ENCODE measurements at regions not wholly inside any gene's neighbourhood (a gene's known extent, or its start where the extent isn't known, plus 50 kb on each side); places are given as distances from the start of the nearest gene placed in this dataset.
"Not testable (repeated sequence)": the region's sequence is repeated elsewhere in the genome, so short reads cannot be mapped to it uniquely, and the experiment has no call there.

GRCh38 chr2:223181561-223181960 is 129.6 kb downstream of the KCNE4 start:
- no peak for DNase-seq

DNA sequence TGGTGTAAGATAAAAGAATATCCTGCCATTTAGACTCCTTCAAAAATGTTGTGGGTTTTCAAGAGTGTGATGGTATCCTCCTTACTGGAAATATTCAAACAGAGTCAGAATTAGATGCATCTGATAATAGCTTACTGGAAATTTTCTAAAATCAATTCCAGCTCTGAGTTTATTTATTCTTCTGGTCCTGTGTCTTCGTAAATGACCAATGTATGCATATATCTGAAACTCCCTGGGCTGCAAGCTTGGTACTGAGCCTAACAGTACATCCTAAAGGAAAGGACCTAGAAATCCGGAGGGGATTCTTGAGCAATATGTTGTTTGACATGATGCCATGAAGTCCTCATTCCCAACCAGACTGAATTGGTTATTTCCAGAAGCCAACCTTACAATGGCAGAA is 130.4 kb downstream of the KCNE4 start:
- no peak for DNase-seq

DNA sequence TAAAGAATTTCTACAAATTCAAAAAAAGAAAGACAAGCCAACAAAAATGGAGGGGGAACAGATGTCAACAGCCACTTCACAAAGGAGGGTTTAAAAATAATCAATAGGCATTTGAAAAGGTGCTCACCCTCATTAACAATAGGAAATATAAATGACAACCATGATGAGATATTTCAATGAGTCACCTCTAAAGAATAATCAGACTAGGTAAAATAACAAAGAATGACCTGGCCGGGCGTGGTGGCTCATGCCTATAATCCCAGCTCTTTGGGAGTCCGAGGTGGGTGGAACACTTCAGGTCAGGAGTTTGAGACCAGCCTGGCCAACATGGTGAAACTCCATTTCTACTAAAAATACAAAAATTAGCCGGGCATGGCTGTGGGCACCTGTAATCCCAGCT is 133.6 kb downstream of the KCNE4 start:
- DNase-seq = no peak

GRCh38 chr2:223187256-223187655 is 135.3 kb downstream of the KCNE4 start:
- DNase-seq = no peak

- not testable (repeated sequence) for DNase-seq
Observed at GRCh38 chr2:223190561-223191206, 138.7 kb downstream of the KCNE4 start.

GRCh38 chr2:223196331-223196730 is 144.3 kb downstream of the KCNE4 start:
- no peak for DNase-seq

DNA sequence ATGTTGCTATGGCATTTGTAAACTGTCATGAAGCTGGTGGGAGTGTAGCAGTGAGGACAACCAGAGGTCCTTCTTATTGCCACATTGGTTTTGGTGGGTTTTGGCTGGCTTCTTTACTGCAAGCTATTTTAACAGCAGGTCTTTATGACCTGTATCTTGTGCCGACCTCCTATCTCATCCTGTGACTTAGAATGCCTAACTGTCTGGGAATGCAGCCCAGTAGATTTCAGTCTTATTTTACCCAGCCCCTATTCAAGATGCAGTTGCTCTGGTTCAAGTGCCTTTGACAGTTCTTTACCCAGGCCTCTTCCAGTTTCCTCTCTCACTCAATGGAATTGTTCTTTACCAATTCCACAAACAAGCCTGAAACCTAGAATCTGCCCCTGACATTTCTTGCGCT is 145.1 kb downstream of the KCNE4 start:
- DNase-seq = no peak

DNA sequence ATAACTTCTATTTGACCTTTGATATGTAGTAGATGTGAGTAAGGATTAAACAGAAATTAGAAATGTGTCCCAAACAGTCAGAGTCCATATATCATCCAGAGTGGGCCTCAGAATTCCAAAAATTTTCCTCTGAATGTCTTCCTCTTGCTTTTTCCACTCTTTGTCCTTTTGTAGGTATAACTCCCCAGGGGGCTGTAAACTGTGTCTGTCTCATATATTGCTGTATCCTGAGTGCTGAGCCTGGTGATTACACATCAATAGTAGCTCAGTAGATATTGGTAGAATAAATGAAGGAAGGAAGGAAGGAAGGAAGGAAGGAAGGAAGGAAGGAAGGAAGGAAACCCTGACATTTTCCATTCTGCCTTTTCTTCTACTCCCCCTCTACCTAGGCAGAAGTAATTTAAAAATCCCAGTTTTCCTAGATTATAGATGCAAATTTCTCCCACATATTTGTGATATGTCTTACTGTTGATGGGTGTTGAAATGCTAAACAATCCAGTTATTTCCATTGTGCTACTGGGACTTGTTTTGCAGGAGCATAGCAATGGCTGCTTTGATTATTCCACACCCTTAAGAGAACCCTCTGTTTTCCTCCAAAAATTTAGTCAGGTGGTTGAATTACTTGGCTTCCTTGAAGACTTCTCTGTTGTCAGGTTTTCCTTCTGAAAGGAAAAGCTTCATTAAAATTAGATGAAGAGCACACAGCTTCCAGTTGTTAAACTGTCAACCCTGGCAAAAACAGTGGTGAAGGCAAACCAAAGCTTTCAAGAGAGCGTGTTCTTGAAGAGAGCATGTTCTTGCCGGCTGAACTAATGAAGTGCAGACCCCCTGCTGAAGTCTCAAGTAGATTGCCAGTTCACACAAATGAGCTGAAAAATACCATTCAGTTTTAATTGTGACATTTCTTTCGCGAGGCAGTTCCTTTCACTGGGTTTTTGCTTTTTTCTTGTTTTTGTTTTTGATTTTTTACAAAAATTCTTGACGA is 147.8 kb downstream of the KCNE4 start:
- no peak for DNase-seq

DNA sequence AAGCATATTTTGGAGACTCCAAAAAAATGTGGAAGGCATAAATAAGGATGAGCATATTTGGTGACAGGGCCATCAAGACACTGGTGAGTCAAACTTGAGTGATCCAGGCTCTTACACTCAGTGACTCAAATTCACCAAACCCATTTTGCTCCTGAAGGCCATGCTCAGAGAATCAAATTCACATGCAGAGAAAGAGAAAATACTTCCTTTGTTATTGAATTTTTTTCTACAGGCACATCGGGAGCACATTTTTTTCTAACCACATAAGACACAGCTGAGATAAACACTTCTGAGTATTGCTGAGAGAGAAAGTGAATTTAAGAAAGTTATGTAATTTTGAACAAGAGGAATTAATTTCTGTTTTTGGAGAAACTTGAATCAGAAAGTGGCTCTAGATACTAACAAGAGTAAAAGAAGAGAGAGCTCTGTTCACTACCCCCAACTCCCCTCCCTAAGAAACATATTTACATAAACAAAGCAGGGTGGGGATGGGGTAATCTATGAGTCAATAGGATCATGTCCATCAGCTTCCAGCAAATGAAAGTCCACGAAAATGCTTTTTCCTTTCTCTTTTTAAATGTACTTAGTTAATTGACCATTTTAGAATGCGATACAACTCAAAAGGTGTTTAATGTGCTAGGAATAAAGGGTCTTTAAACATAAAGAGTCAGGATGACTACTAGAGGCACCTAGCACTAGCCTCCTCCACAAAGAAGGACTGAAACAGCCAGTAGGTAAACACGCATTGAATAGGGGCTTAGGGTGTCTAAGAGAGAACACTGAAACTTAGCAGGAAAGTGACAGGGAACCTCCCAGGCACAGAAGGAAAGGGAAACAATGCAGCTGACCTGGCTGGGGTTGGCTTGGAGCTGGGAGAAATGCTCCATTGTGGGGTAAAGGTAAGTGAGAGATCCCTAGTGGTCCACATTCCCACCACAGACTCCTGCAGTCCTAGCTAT is 152.3 kb downstream of the KCNE4 start:
- no peak for DNase-seq

DNA sequence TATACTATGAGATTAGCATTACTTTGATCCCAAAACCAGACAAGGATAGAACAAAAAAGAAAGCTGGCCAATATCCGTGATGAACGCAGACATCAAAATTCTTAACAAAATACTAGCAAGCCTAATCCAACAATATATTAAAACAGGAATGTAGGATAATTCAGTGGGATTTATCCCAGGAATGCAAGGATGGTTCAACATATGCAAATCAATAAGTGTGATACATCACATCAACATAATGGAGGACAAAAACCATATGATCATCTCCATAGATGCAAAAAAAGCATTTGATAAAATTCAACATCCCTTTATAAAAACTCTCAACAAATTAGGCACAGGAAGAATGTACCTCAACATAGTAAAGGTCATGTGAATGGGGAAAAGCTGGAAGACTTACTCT is 158.5 kb downstream of the KCNE4 start:
- no peak for DNase-seq

DNA sequence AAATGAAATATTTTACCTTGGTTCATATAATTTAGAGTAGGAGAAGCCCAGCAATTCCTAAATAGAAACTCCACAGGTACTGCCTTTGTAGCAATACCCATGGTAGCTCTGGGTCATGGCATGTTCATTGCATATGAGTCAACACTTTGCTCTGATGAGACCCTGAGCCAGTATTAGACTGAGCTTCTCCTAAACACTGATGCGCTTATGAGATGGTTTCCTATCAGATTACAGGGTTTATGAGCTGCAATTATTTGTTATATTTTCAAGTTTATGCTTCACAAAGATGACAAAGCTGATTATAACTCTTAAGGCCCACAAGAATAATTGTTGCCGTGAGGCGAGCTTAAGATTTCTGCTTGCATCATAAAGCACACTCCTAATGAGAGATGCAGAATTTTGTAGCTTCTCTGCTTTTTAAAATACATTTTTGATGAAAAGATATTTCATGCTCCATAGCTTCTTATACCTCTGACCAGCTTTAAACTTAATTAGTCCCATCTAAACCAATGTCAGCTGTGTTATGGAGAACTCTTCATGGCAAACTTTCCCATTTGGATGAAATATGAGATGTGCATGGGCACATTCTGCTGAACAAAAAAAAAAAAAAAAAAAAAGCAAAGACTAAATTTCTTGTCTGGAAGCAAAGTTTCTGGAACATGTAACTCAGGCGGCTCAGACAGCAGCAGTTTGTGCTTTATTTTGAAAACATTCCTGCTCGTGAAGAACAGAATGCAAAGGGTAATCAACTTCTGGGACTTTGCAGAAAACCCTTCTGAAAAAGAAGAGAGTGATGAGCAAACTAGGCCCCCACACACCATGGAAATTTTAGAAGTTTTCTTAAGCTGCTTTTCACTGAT is 162.6 kb downstream of the KCNE4 start:
- DNase-seq = no peak

GRCh38 chr2:223215254-223215516 is 163.2 kb downstream of the KCNE4 start:
- no peak for DNase-seq

- no peak for DNase-seq
Observed at GRCh38 chr2:223217373-223217772, 165.4 kb downstream of the KCNE4 start.

GRCh38 chr2:223218587-223219178 is 166.7 kb downstream of the KCNE4 start:
- DNase-seq = no peak

DNA sequence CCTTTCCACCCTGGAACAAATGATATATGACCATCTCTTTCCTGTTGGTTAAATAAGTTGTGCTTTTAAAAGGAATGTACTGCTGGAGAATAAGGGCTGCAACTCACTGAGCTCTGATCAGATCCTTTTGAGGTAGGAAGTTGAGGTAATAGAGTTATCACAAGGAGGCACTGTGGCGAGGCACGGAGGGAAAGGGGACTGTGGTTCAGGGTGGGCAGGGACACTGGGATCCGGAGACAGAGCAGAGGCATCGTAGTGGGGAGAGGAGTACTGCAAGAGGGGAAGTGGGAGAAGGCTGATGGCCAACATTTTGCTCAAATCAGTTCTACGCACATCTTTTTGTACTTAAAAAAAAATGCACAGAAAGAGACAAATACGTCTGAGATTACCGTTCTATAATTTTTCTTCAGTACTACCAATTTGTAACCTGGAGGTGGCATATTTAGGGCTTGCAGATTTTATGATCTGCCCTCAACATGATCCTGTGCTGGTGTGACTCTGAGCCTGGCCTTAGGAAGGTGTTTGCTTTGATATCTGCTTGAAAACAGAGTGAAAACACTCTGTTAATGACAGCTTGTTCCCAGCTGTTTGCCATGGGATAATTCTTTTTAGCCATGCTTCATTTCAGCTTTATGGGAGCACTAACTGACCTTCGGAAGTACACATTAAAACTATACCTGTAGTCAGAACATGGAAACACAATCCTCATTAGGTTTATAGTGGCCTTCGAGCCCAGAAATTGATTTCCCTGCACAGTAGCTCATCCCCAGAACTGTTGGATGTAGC is 168.1 kb downstream of the KCNE4 start:
- no peak for DNase-seq

DNA sequence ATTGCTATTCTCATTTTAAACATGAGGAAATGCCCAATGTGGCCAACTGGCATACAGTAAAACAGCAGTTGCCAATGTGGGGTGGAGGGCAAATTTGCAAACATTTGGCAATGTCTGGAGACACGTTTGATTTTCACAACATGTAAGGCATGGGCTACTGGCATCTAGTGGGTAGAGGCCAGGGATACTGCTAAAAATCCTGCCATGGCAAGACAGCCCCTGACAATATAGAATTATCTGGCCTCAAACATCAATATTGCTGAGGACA is 168.6 kb downstream of the KCNE4 start:
- DNase-seq = no peak

DNA sequence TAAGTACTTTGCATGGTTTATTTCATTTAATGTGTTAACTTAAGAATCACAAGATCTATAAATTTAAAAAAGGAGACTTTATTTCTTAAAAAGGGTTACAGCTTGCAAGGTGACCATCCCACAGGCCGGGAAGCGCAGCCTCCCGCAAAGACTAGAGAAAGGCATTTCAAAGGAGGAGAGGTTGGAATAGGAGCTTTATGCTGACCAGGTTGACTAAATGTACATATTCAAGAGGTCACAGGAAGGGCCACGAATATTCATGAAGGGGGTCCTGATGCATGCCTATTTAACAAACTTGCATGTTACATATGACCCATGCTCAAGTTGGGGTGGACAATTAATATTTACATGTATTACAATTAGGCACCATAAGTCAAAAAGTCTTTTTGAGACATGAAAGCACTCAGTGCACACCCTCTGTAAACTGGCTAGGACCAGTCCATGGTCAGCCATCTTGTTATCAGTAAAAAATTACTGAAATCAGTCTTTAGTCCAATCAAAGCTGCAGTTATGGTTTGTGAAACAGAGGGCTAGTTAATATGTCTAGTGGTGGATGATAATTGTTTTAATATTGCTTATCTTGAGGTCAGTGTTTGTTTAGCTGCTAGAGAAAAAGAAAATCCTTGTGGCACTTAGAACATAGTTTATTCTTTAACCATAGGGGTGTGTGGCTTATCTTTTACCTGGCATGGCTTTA is 169.3 kb downstream of the KCNE4 start:
- no peak for DNase-seq

GRCh38 chr2:223222397-223222796 is 170.4 kb downstream of the KCNE4 start:
- DNase-seq = no peak

DNA sequence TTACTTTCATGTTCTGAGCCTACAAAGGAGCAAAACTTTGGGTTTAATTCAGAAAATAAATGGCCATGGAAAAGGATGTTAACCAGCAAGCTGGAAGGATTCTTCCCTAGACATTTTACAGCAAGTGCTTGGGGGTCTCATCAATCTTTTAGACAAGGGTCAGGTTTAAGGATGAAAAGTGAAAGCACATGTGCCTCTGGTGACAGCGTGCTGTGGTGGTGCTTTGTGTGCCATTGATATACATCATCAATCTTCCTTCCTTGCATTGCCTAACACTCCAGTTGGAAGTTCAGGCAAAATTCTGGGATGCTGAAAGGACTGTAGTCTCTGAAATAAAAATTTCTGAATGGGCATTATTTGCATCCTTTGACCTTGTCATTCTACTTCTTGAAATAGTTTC is 171.2 kb downstream of the KCNE4 start:
- no peak for DNase-seq

DNA sequence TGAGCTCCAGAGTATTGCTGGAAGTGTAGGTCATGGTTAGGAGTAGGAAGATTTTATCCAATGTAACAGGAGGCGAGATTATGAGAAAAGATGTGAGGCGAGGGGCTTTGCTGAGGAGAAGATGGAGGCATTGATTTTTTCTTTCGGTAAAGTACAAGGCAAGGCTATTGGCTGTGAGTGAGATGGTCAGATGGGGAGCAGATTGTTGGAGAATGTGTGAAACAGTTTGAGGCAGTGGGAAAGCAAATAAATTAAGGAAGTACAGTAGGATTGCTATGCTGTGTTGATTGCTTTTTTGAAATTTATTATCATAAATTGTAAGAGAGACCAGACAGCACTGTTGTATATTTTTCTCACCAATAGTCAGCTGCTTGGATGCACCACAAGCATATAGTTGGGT is 173.3 kb downstream of the KCNE4 start:
- DNase-seq = no peak

DNA sequence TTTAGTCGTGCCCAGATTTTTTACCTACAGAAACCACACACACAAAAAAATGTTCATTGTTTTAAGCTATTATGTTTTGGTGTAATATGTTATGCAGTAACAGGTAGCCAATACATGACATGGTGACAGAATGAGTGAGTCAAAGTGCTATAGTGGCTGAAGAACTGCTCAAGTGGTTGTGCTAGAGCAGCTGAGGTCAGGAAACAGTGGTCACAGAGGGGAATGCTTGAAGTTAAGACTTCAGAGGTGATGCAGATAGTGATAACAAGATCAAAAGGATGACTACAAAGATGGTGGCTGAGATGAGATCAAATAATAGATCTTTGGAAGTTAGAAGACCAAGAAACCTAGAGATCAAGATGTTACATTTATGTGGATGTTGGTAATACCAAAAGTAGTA is 174.3 kb downstream of the KCNE4 start:
- no peak for DNase-seq

All from CD4-positive, alpha-beta T cell treated with Interleukin-12 subunit alpha and Interleukin-12 subunit beta, for 1 hour (primary cell).